H9 (cell line): ENCODE measurements at regions not wholly inside any gene's neighbourhood (a gene's known extent, or its start where the extent isn't known, plus 50 kb on each side); places are given as distances from the start of the nearest gene placed in this dataset.

Experiments
- DNase-seq: peaks from one replicate; pipeline ENCODE4 v3.0.0-alpha.2; 2017
- H2AFZ ChIP-seq: one replicate; pipeline ENCODE4 v1.6.1; 2013; ENCODE audit warnings: mild to moderate bottlenecking, low read length, control low read depth, moderate library complexity
- H2AK5ac ChIP-seq: 2 replicates; pipeline ENCODE4 v1.6.1; 2013; ENCODE audit warnings: low read length, control low read depth, mixed read lengths; ENCODE audit not compliant: insufficient read length
- H2BK120ac ChIP-seq: one replicate; pipeline ENCODE4 v1.6.1; 2013; ENCODE audit warnings: low read depth, mild to moderate bottlenecking, low read length, control low read depth, inconsistent platforms; ENCODE audit not compliant: poor library complexity, severe bottlenecking
- H2BK12ac ChIP-seq: 2 replicates; pipeline ENCODE4 v1.6.1; 2013; ENCODE audit warnings: low read length, control low read depth, mixed read lengths, low read depth; ENCODE audit not compliant: insufficient read length
- H2BK15ac ChIP-seq: 2 replicates; pipeline ENCODE4 v1.6.1; 2013; ENCODE audit warnings: low read depth, low read length, control low read depth
- H2BK20ac ChIP-seq: one replicate; pipeline ENCODE4 v1.6.1; 2013; ENCODE audit warnings: low read depth, mild to moderate bottlenecking, low read length, control low read depth, inconsistent platforms; ENCODE audit not compliant: poor library complexity, severe bottlenecking
- H2BK5ac ChIP-seq: 2 replicates; pipeline ENCODE4 v1.6.1; 2013; ENCODE audit warnings: low read length, control low read depth, mixed read lengths; ENCODE audit not compliant: insufficient read length
- H3K14ac ChIP-seq: 2 replicates; pipeline ENCODE4 v1.6.1; 2013; ENCODE audit warnings: low read length, control low read depth; ENCODE audit not compliant: insufficient read depth
- H3K18ac ChIP-seq: 2 replicates; pipeline ENCODE4 v1.6.1; 2013; ENCODE audit warnings: low read depth, mild to moderate bottlenecking, mixed read lengths, low read length, control low read depth; ENCODE audit not compliant: insufficient read length
- H3K23ac ChIP-seq: 2 replicates; pipeline ENCODE4 v1.6.1; 2013; ENCODE audit warnings: low read length, control low read depth, mixed read lengths, low read depth; ENCODE audit not compliant: insufficient read length
- H3K23me2 ChIP-seq: 2 replicates; pipeline ENCODE4 v1.6.1; 2013; ENCODE audit warnings: low read depth, mild to moderate bottlenecking, mixed read lengths, low read length, control low read depth; ENCODE audit not compliant: insufficient read length, poor library complexity, severe bottlenecking
- H3K27ac ChIP-seq: 2 replicates; pipeline ENCODE4 v1.5.1; 2013; ENCODE audit warnings: low read length, control low read depth, mixed read lengths, low read depth; ENCODE audit not compliant: insufficient read length
- H3K27me3 ChIP-seq: 2 replicates; pipeline ENCODE4 v1.6.1; 2013; ENCODE audit warnings: low read length, control low read depth, inconsistent platforms; ENCODE audit not compliant: insufficient read depth
- H3K4ac ChIP-seq: 2 replicates; pipeline ENCODE4 v1.6.1; 2013; ENCODE audit warnings: low read depth, mild to moderate bottlenecking, control low read depth, inconsistent platforms, low read length, moderate library complexity
- H3K4me1 ChIP-seq: 2 replicates; pipeline ENCODE4 v1.6.1; 2013; ENCODE audit warnings: low read length, control low read depth, inconsistent platforms; ENCODE audit not compliant: insufficient read depth
- H3K4me2 ChIP-seq: 2 replicates; pipeline ENCODE4 v1.6.1; 2013; ENCODE audit warnings: low read length, control low read depth, mixed read lengths; ENCODE audit not compliant: insufficient read length, insufficient read depth
- H3K56ac ChIP-seq: 2 replicates; pipeline ENCODE4 v1.6.1; 2013; ENCODE audit warnings: low read depth, mild to moderate bottlenecking, mixed read lengths, low read length, control low read depth; ENCODE audit not compliant: insufficient read length
- H3K79me1 ChIP-seq: 2 replicates; pipeline ENCODE4 v1.6.1; 2013; ENCODE audit warnings: low read depth, mild to moderate bottlenecking, moderate library complexity, low read length, control low read depth, inconsistent platforms; ENCODE audit not compliant: insufficient read depth, poor library complexity, severe bottlenecking
- H3K79me2 ChIP-seq: 2 replicates; pipeline ENCODE4 v1.6.1; 2013; ENCODE audit warnings: low read length, control low read depth, inconsistent platforms; ENCODE audit not compliant: insufficient read depth
- H3K9ac ChIP-seq: 2 replicates; pipeline ENCODE4 v1.6.1; 2013; ENCODE audit warnings: low read length, control low read depth, mixed read lengths; ENCODE audit not compliant: insufficient read length; ENCODE audit errors: extremely low read depth
- H3K9me3 ChIP-seq: one replicate; pipeline ENCODE4 v1.6.1; 2013; ENCODE audit warnings: low read depth, low read length, inconsistent platforms; ENCODE audit not compliant: control insufficient read depth
- H3T11ph ChIP-seq: one replicate; pipeline ENCODE4 v1.6.1; 2013; ENCODE audit warnings: mild to moderate bottlenecking, low read length, control low read depth, inconsistent platforms
- H4K20me1 ChIP-seq: one replicate; pipeline ENCODE4 v1.6.1; 2013; ENCODE audit not compliant: control insufficient read depth, insufficient read length, insufficient read depth
- H4K5ac ChIP-seq: 2 replicates; pipeline ENCODE4 v1.6.1; 2013; ENCODE audit warnings: low read depth, mild to moderate bottlenecking, mixed read lengths, low read length, control low read depth; ENCODE audit not compliant: insufficient read length
- H4K8ac ChIP-seq: replicated peaks from 2 replicates; pipeline ENCODE4 v1.6.1; 2013; ENCODE audit warnings: low read length, control low read depth, mixed read lengths, low read depth; ENCODE audit not compliant: insufficient read length
- H4K91ac ChIP-seq: 2 replicates; pipeline ENCODE4 v1.6.1; 2013; ENCODE audit warnings: low read depth, mild to moderate bottlenecking, moderate library complexity, mixed read lengths, low read length, control low read depth; ENCODE audit not compliant: insufficient read length
- H3K27ac Mint-ChIP-seq, 3 experiments: 2 replicates in 2 of 3; 3 replicates in 1 of 3; pipeline ENCODE4 v1.8.0; 2020 to 2021; ENCODE audit warnings: mixed read lengths in 3 of 3, mild to moderate bottlenecking in 1 of 3, moderate library complexity in 1 of 3
- H3K27me3 Mint-ChIP-seq: 2 replicates; pipeline ENCODE4 v1.8.0; 2021; ENCODE audit warnings: low read depth, mild to moderate bottlenecking, moderate library complexity, mixed read lengths
- H3K36me3 Mint-ChIP-seq, 3 experiments: 2 replicates in 2 of 3; 3 replicates in 1 of 3; pipeline ENCODE4 v1.8.0; 2020 to 2021; ENCODE audit warnings: low read depth in 3 of 3, mixed read lengths in 3 of 3; ENCODE audit not compliant: insufficient read depth in 1 of 3
- H3K4me1 Mint-ChIP-seq, 2 experiments: 2 replicates each; pipeline ENCODE4 v1.8.0; 2020; ENCODE audit warnings: mixed read lengths in 2 of 2
- H3K4me3 Mint-ChIP-seq, 2 experiments: 2 replicates in 1 of 2; 3 replicates in 1 of 2; pipeline ENCODE4 v1.8.0; 2020 to 2021; ENCODE audit warnings: mild to moderate bottlenecking in 2 of 2, mixed read lengths in 2 of 2, moderate library complexity in 1 of 2
- H3K9me3 Mint-ChIP-seq, 2 experiments: 2 replicates in 1 of 2; 3 replicates in 1 of 2; pipeline ENCODE4 v1.8.0; 2020; ENCODE audit warnings: mild to moderate bottlenecking in 2 of 2, mixed read lengths in 2 of 2, moderate library complexity in 1 of 2
- WGBS: extraction: QIAGEN DNeasy Blood & Tissue Kit; methylation state at CpG from one replicate; pipeline ENCODE4 v1.1.7; 2013; ENCODE audit warnings: missing lambda C conversion rate, low lambda C conversion rate, mixed read lengths; ENCODE audit not compliant: insufficient read length; ENCODE audit errors: extremely low coverage; 5-methylcytosine and 5-hydroxymethylcytosine counted together
- TF ChIP-seq, protein P1 (sequence below): fragments of 200-600 bp; sonication (generic); conservative IDR thresholded peaks from 3 replicates; pipeline ENCODE4 v1.8.0; 2021; ENCODE audit warnings: antibody characterized with exemption, mild to moderate bottlenecking

DNA sequence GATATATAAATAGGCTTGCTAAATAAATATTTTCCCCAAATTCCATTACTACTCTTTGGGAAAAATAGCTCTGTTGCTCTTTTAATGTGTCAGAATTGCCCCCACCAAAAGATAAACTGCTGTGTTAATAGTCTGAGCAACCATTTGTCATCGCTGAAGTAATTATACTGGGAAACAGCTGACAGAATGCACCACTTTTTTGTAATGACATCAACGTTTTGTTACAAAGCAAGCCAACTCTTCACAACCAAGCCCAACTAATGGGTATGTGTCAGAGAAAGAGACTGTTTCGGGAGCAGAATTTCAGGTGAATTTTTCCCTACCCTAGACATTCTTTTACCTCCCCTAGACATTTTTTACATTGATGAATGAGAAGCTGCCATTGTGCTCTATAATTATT lies 405.0 kb upstream of the MAGEB18 start:
- Histone ChIP-seq H3K27me3 (no peaks in the 10 kb centered on the region), H3K14ac (no peak overlapping the region), H3T11ph (no peak overlapping the region), H3K9me3 (peaks cover 6% of the 10 kb centered on the region), H3K79me2 (no peaks in the 10 kb centered on the region), H2AFZ (no peak overlapping the region), H4K20me1 (no peaks in the 10 kb centered on the region), H3K18ac (no peak overlapping the region), H2BK20ac (no peak overlapping the region), H2BK15ac (no peak overlapping the region), H3K4me2 (no peak overlapping the region), H3K27ac (no peak overlapping the region), H3K56ac (no peak overlapping the region), H4K5ac (no peak overlapping the region), H3K9ac (no peak overlapping the region), H2BK120ac (no peak overlapping the region), H4K91ac (no peak overlapping the region), H3K23ac (no peak overlapping the region), H3K4ac (no peak overlapping the region), H2BK12ac (no peak overlapping the region), H4K8ac (no peak overlapping the region), H2BK5ac (no peak overlapping the region), H3K4me1 (no peaks in the 10 kb centered on the region), H3K79me1 (no peaks in the 10 kb centered on the region), H3K23me2 (no peaks in the 10 kb centered on the region), H2AK5ac (no peak overlapping the region)
- Mint-ChIP-seq H3K4me1 (no peaks in the 10 kb centered on the region), H3K36me3 (peaks cover 0 to 2% (median 0%) of the 10 kb centered on the region in 3 experiments; a peak in 2 of 7 replicates), H3K27ac (no peak overlapping the region), H3K27me3 (no peaks in the 10 kb centered on the region), H3K4me3 (no peak overlapping the region), H3K9me3 (peaks cover 50 to 54% of the 10 kb centered on the region in 2 experiments)
- DNase-seq, result no peak
- WGBS, result no CpG with 5 or more reads among the region's 3 CpGs
- TF ChIP-seq, protein P1, sequence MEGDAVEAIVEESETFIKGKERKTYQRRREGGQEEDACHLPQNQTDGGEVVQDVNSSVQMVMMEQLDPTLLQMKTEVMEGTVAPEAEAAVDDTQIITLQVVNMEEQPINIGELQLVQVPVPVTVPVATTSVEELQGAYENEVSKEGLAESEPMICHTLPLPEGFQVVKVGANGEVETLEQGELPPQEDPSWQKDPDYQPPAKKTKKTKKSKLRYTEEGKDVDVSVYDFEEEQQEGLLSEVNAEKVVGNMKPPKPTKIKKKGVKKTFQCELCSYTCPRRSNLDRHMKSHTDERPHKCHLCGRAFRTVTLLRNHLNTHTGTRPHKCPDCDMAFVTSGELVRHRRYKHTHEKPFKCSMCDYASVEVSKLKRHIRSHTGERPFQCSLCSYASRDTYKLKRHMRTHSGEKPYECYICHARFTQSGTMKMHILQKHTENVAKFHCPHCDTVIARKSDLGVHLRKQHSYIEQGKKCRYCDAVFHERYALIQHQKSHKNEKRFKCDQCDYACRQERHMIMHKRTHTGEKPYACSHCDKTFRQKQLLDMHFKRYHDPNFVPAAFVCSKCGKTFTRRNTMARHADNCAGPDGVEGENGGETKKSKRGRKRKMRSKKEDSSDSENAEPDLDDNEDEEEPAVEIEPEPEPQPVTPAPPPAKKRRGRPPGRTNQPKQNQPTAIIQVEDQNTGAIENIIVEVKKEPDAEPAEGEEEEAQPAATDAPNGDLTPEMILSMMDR, result no peak
